ENCODE measurements at regions not wholly inside any gene's neighbourhood (a gene's known extent, or its start where the extent isn't known, plus 50 kb on each side); places are given as distances from the start of the nearest gene placed in this dataset.
"Not testable (repeated sequence)": the region's sequence is repeated elsewhere in the genome, so short reads cannot be mapped to it uniquely, and the experiment has no call there.

- no peak for DNase-seq (ENCODE audit: low read depth)
- H3K4me3 ChIP-seq (ENCODE audit: control insufficient read depth, low read depth, low read length) = no peak overlapping the region
- TF ChIP-seq CTCF (conservative IDR thresholded peaks at IDR 0.05; ENCODE audit: control insufficient read depth, insufficient read depth, low read depth, low read length) = no peak
Measured at GRCh38 chr9:85089188-85089969, 419.9 kb downstream of the NTRK2 start.

GRCh38 chr9:85081963-85082362 is 412.4 kb downstream of the NTRK2 start:
- DNase-seq (ENCODE audit: low read depth) = no peak
- no peak for TF ChIP-seq CTCF (conservative IDR thresholded peaks at IDR 0.05; ENCODE audit: control insufficient read depth, insufficient read depth, low read depth, low read length)
- no peak overlapping the region for H3K4me3 ChIP-seq (ENCODE audit: control insufficient read depth, low read depth, low read length)

- no peak overlapping the region for H3K4me3 ChIP-seq (ENCODE audit: control insufficient read depth, low read depth, low read length)
- no peak for TF ChIP-seq CTCF (conservative IDR thresholded peaks at IDR 0.05; ENCODE audit: control insufficient read depth, insufficient read depth, low read depth, low read length)
- DNase-seq (ENCODE audit: low read depth) = no peak
Measured at GRCh38 chr9:85079349-85079748, 409.8 kb downstream of the NTRK2 start.

GRCh38 chr9:85077944-85078343 is 408.4 kb downstream of the NTRK2 start:
- no peak for DNase-seq (ENCODE audit: low read depth)
- TF ChIP-seq CTCF (conservative IDR thresholded peaks at IDR 0.05; ENCODE audit: control insufficient read depth, insufficient read depth, low read depth, low read length) = no peak

GRCh38 chr9:85077146-85077545 is 407.6 kb downstream of the NTRK2 start:
- not testable (repeated sequence) for H3K4me3 ChIP-seq (ENCODE audit: control insufficient read depth, low read depth, low read length); DNase-seq (ENCODE audit: low read depth)

More at GRCh38 chr9:85077944-85078343, 408.4 kb downstream of the NTRK2 start:
- H3K4me3 ChIP-seq (ENCODE audit: control insufficient read depth, low read depth, low read length) = no peak overlapping the region

All from fibroblast of mammary gland (primary cell).